ENCODE measurements at regions not wholly inside any gene's neighbourhood (a gene's known extent, or its start where the extent isn't known, plus 50 kb on each side); places are given as distances from the start of the nearest gene placed in this dataset.
A peak's percentile ranks its signal among the peaks of the same experiment; 100 is the strongest.
"Not testable (repeated sequence)": the region's sequence is repeated elsewhere in the genome, so short reads cannot be mapped to it uniquely, and the experiment has no call there.

- DNase-seq (ENCODE audit: low read depth in 2 of 2, low spot score in 1 of 2): no peak
Observed at GRCh38 chr21:36246080-36246631, 73.8 kb upstream of the MORC3 start.

GRCh38 chr21:36247316-36248010 lies 72.5 kb upstream of the MORC3 start:
- no peak for DNase-seq (ENCODE audit: low read depth in 2 of 2, low spot score in 1 of 2)

- DNase-seq (ENCODE audit: low read depth in 2 of 2, low spot score in 1 of 2): no peak
Observed at GRCh38 chr21:36249576-36250422, 70.2 kb upstream of the MORC3 start.

GRCh38 chr21:36250423-36251075 lies 69.4 kb upstream of the MORC3 start:
- no peak for DNase-seq (ENCODE audit: low read depth in 2 of 2, low spot score in 1 of 2)

GRCh38 chr21:36254106-36254941 lies 65.7 kb upstream of the MORC3 start:
- DNase-seq (ENCODE audit: low read depth in 2 of 2, low spot score in 1 of 2): no peak

- DNase-seq (ENCODE audit: low read depth in 2 of 2, low spot score in 1 of 2): no peak
Observed at GRCh38 chr21:36255663-36256062, 64.3 kb upstream of the MORC3 start.

GRCh38 chr21:36257657-36258056 lies 62.3 kb upstream of the MORC3 start:
- no peak for DNase-seq (ENCODE audit: low read depth in 2 of 2, low spot score in 1 of 2)

- peak; percentile 5 to 12 for DNase-seq (ENCODE audit: low read depth in 2 of 2, low spot score in 1 of 2)
Observed at GRCh38 chr21:36260030-36260787, 59.8 kb upstream of the MORC3 start.

- no peak for DNase-seq (ENCODE audit: low read depth in 2 of 2, low spot score in 1 of 2)
Observed at GRCh38 chr21:36260802-36261201, 59.2 kb upstream of the MORC3 start.

GRCh38 chr21:36261459-36261858 lies 58.5 kb upstream of the MORC3 start:
- no peak for DNase-seq (ENCODE audit: low read depth in 2 of 2, low spot score in 1 of 2)

GRCh38 chr21:36263797-36264196 lies 56.2 kb upstream of the MORC3 start:
- DNase-seq (ENCODE audit: low read depth in 2 of 2, low spot score in 1 of 2): no peak

- DNase-seq (ENCODE audit: low read depth in 2 of 2, low spot score in 1 of 2): no peak
Observed at GRCh38 chr21:36265431-36265830, 54.6 kb upstream of the MORC3 start.

GRCh38 chr21:36267828-36268227 lies 52.2 kb upstream of the MORC3 start:
- DNase-seq (ENCODE audit: low read depth in 2 of 2, low spot score in 1 of 2): not testable (repeated sequence)

GRCh38 chr21:36268264-36268663 lies 51.7 kb upstream of the MORC3 start:
- DNase-seq (ENCODE audit: low read depth in 2 of 2, low spot score in 1 of 2): not testable (repeated sequence)

Data from stimulated activated CD8-positive, alpha-beta memory T cell treated with anti-CD3 and anti-CD28 coated beads, Interleukin-4, amount 100 ng/mL, for 1 hour (primary cell).